ENCODE measurements at regions not wholly inside any gene's neighbourhood (a gene's known extent, or its start where the extent isn't known, plus 50 kb on each side); places are given as distances from the start of the nearest gene placed in this dataset.

- TF ChIP-seq EZH2phosphoT487 (IDR thresholded peaks at IDR 0.05; ENCODE audit: low read depth, severe bottlenecking, unreplicated experiment) (no peak), CTCF (IDR thresholded peaks at IDR 0.05; ENCODE audit: poor library complexity) (no peak)
Observed at GRCh38 chr14:95025218-95025617, 132.1 kb downstream of the DICER1 start.
